ENCODE measurements at regions not wholly inside any gene's neighbourhood (a gene's known extent, or its start where the extent isn't known, plus 50 kb on each side); places are given as distances from the start of the nearest gene placed in this dataset.

- DNase-seq (ENCODE audit: low spot score) (no peak), ATAC-seq (ENCODE audit: insufficient number of reproducible peaks, low FRiP score, low read depth) (no peak)
- TF ChIP-seq CTCF (IDR thresholded peaks at IDR 0.05), result no peak
- H3K4me3 ChIP-seq, result no peak overlapping the region
- H3K27me3 ChIP-seq (replicated peaks; ENCODE audit: insufficient read depth), result no peaks in the 10 kb centered on the region
- no peaks in the 10 kb centered on the region for H3K4me1 ChIP-seq (ENCODE audit: control insufficient read depth in 1 of 2, low read depth in 2 of 2)
- H3K27ac ChIP-seq, result no peak overlapping the region
- no peaks in the 10 kb centered on the region for H3K36me3 ChIP-seq
- no peaks in the 10 kb centered on the region for H3K9me3 ChIP-seq
Measured at GRCh38 chr4:100898844-100899243, 381.0 kb upstream of the EMCN start.

GRCh38 chr4:100895556-100896197 lies 377.9 kb upstream of the EMCN start:
- ATAC-seq (ENCODE audit: insufficient number of reproducible peaks, low FRiP score, low read depth), result no peak
- Histone ChIP-seq H3K4me1 (ENCODE audit: control insufficient read depth in 1 of 2, low read depth in 2 of 2) (no peaks in the 10 kb centered on the region), H3K9me3 (no peaks in the 10 kb centered on the region), H3K27ac (no peak overlapping the region), H3K4me3 (peak overlapping the region; percentile 54), H3K27me3 (replicated peaks; ENCODE audit: insufficient read depth) (no peaks in the 10 kb centered on the region), H3K36me3 (no peaks in the 10 kb centered on the region)
- no peak for DNase-seq (ENCODE audit: low spot score)
- TF ChIP-seq CTCF (IDR thresholded peaks at IDR 0.05), result no peak

GRCh38 chr4:100894339-100894870 lies 376.6 kb upstream of the EMCN start:
- ATAC-seq (ENCODE audit: insufficient number of reproducible peaks, low FRiP score, low read depth) (no peak), DNase-seq (ENCODE audit: low spot score) (no peak)
- Histone ChIP-seq H3K4me1 (ENCODE audit: control insufficient read depth in 1 of 2, low read depth in 2 of 2) (no peaks in the 10 kb centered on the region), H3K9me3 (no peaks in the 10 kb centered on the region), H3K27me3 (replicated peaks; ENCODE audit: insufficient read depth) (no peaks in the 10 kb centered on the region), H3K4me3 (no peak overlapping the region), H3K36me3 (no peaks in the 10 kb centered on the region), H3K27ac (no peak overlapping the region)
- no peak for TF ChIP-seq CTCF (IDR thresholded peaks at IDR 0.05)

GRCh38 chr4:100891808-100892207 lies 374.0 kb upstream of the EMCN start:
- no peaks in the 10 kb centered on the region for H3K9me3 ChIP-seq
- no peak for TF ChIP-seq CTCF (IDR thresholded peaks at IDR 0.05)
- ATAC-seq (ENCODE audit: insufficient number of reproducible peaks, low FRiP score, low read depth) (no peak), DNase-seq (ENCODE audit: low spot score) (no peak)
- H3K36me3 ChIP-seq, result no peaks in the 10 kb centered on the region
- H3K27me3 ChIP-seq (replicated peaks; ENCODE audit: insufficient read depth), result no peaks in the 10 kb centered on the region
- H3K27ac ChIP-seq, result no peak overlapping the region
- H3K4me3 ChIP-seq, result no peak overlapping the region
- no peaks in the 10 kb centered on the region for H3K4me1 ChIP-seq (ENCODE audit: control insufficient read depth in 1 of 2, low read depth in 2 of 2)

- ATAC-seq (ENCODE audit: insufficient number of reproducible peaks, low FRiP score, low read depth) (no peak), DNase-seq (ENCODE audit: low spot score) (no peak)
- H3K4me3 ChIP-seq, result no peak overlapping the region
- H3K4me1 ChIP-seq (ENCODE audit: control insufficient read depth in 1 of 2, low read depth in 2 of 2), result no peaks in the 10 kb centered on the region
- H3K27ac ChIP-seq, result no peak overlapping the region
- TF ChIP-seq CTCF (IDR thresholded peaks at IDR 0.05), result no peak
- H3K9me3 ChIP-seq, result no peaks in the 10 kb centered on the region
- H3K36me3 ChIP-seq, result no peaks in the 10 kb centered on the region
- no peaks in the 10 kb centered on the region for H3K27me3 ChIP-seq (replicated peaks; ENCODE audit: insufficient read depth)
Measured at GRCh38 chr4:100889898-100890297, 372.1 kb upstream of the EMCN start.

All from thoracic aorta (tissue), 2 donors.